Neural progenitor cell (in vitro differentiated cells): ENCODE measurements at regions not wholly inside any gene's neighbourhood (a gene's known extent, or its start where the extent isn't known, plus 50 kb on each side); places are given as distances from the start of the nearest gene placed in this dataset.

Experiments used
- DNase-seq: peaks from one replicate; pipeline ENCODE4 v3.0.0-alpha.2; 2016; ENCODE audit warnings: low spot score
- H2AFZ ChIP-seq: fragments of 200-600 bp; sonication (generic); replicated peaks from 2 replicates; pipeline ENCODE4 v1.6.1; 2016; ENCODE audit warnings: antibody characterized with exemption
- H3F3A ChIP-seq: fragments of 200-600 bp; sonication (generic); 2 replicates; pipeline ENCODE4 v1.6.1; 2016; ENCODE audit warnings: antibody characterized with exemption, low read depth
- H3K27ac ChIP-seq: fragments of 200-600 bp; sonication (generic); 2 replicates; pipeline ENCODE4 v1.5.1; 2016; ENCODE audit warnings: mild to moderate bottlenecking
- H3K27me3 ChIP-seq: fragments of 200-600 bp; sonication (generic); 2 replicates; pipeline ENCODE4 v1.6.1; 2016; ENCODE audit warnings: mild to moderate bottlenecking, moderate library complexity
- H3K36me3 ChIP-seq: fragments of 200-600 bp; sonication (generic); 2 replicates; pipeline ENCODE4 v1.5.1; 2016
- H3K4me1 ChIP-seq: fragments of 200-600 bp; sonication (generic); 2 replicates; pipeline ENCODE4 v1.6.1; 2016; ENCODE audit warnings: mixed run types
- H3K4me2 ChIP-seq: fragments of 200-600 bp; sonication (generic); 2 replicates; pipeline ENCODE4 v1.6.1; 2016
- H3K4me3 ChIP-seq: fragments of 200-600 bp; sonication (generic); 2 replicates; pipeline ENCODE4 v1.5.1; 2016
- H3K79me2 ChIP-seq: fragments of 200-600 bp; sonication (generic); 2 replicates; pipeline ENCODE4 v1.6.1; 2016; ENCODE audit warnings: low read depth
- H3K9ac ChIP-seq: fragments of 200-600 bp; sonication (generic); 2 replicates; pipeline ENCODE4 v1.6.1; 2016
- H3K9me3 ChIP-seq: fragments of 200-600 bp; sonication (generic); 2 replicates; pipeline ENCODE4 v1.5.1; 2016; ENCODE audit warnings: low read depth
- H4K20me1 ChIP-seq: fragments of 200-600 bp; sonication (generic); 2 replicates; pipeline ENCODE4 v1.6.1; 2016; ENCODE audit warnings: low read depth
- H3K27ac Mint-ChIP-seq: 3 replicates; pipeline ENCODE4 v1.8.0; 2021; ENCODE audit warnings: mixed read lengths
- H3K27me3 Mint-ChIP-seq: 2 replicates; pipeline ENCODE4 v1.8.0; 2022; ENCODE audit warnings: low read depth, mild to moderate bottlenecking, inconsistent platforms, moderate library complexity, mixed read lengths; ENCODE audit not compliant: insufficient read depth
- H3K36me3 Mint-ChIP-seq: 3 replicates; pipeline ENCODE4 v1.8.0; 2021; ENCODE audit warnings: mixed read lengths
- H3K4me1 Mint-ChIP-seq: 3 replicates; pipeline ENCODE4 v1.8.0; 2021; ENCODE audit warnings: mixed read lengths
- H3K4me3 Mint-ChIP-seq: 3 replicates; pipeline ENCODE4 v1.8.0; 2021; ENCODE audit warnings: mild to moderate bottlenecking, moderate library complexity, mixed read lengths
- H3K9me3 Mint-ChIP-seq: 3 replicates; pipeline ENCODE4 v1.8.0; 2020; ENCODE audit warnings: mixed read lengths
- EZH2 ChIP-seq: fragments of 200-600 bp; sonication (generic); IDR thresholded peaks from 2 replicates; pipeline ENCODE4 v1.6.1; 2017; ENCODE audit warnings: antibody characterized with exemption, mild to moderate bottlenecking, moderate library complexity
- EZH2phosphoT487 ChIP-seq: fragments of 200-600 bp; sonication (generic); IDR thresholded peaks from 2 replicates; pipeline ENCODE4 v1.6.1; 2017; ENCODE audit warnings: antibody characterized with exemption
- TF ChIP-seq, protein P1 (sequence below): fragments of 200-600 bp; sonication (generic); IDR thresholded peaks from 2 replicates; pipeline ENCODE4 v1.5.1; 2017; ENCODE audit warnings: antibody characterized with exemption, mild to moderate bottlenecking

DNA sequence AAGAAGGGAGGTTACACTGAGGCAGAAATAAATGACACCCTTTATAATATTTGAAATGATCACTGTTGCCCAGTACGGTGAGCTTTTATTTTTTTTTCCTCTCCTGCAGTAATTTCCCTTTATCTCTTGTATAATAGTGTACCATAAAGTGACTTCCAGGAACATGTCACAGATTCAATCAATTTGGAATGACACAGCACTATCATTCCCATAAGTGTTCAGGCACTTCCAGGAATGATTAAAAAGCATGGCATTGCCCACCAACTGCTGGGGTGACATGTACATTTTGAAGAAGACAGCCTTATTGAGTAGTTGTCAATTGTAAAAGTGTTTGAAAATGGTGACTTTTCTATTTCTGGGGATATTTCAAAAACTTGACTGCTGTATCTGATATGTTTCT is 1700.9 kb upstream of the NUDT12 start:
- TF ChIP-seq, protein P1, sequence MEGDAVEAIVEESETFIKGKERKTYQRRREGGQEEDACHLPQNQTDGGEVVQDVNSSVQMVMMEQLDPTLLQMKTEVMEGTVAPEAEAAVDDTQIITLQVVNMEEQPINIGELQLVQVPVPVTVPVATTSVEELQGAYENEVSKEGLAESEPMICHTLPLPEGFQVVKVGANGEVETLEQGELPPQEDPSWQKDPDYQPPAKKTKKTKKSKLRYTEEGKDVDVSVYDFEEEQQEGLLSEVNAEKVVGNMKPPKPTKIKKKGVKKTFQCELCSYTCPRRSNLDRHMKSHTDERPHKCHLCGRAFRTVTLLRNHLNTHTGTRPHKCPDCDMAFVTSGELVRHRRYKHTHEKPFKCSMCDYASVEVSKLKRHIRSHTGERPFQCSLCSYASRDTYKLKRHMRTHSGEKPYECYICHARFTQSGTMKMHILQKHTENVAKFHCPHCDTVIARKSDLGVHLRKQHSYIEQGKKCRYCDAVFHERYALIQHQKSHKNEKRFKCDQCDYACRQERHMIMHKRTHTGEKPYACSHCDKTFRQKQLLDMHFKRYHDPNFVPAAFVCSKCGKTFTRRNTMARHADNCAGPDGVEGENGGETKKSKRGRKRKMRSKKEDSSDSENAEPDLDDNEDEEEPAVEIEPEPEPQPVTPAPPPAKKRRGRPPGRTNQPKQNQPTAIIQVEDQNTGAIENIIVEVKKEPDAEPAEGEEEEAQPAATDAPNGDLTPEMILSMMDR = no peak
- TF ChIP-seq EZH2phosphoT487 (no peak), EZH2 (no peak)
- no peaks in the 10 kb centered on the region for H3K36me3 ChIP-seq
- H3K4me1 Mint-ChIP-seq = no peaks in the 10 kb centered on the region

DNA sequence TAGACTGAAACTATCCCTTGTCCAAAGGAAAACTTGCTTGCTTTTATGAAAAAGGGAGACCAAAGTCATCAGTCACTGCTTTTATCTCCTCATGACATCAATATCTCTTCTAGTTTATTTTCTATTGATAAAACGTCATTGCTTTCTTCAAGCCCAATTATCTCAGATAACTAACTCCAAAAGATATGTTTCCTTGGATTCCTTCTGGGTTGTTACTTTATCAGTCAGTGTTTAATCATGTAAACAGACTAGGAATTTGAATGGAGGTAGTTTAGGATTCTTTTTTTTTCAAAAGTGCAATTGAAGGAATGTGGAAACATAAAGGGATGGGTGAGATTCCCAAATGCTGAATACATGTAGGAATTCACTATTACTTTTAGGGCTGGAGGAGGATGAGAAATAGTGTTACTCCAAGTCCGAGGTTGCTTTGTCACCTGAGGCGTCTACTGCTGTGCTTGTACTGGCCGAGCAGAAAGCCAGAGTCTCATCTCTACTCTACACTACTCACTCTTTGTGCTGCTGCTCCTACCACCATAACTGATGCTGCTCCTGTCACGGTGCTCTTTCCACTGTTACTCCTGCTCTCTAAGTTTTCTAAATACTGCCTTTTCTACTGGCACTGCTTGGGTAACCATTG is 1697.1 kb upstream of the NUDT12 start:
- Mint-ChIP-seq H3K36me3 (no peaks in the 10 kb centered on the region), H3K27ac (no peak overlapping the region), H3K4me1 (no peaks in the 10 kb centered on the region), H3K27me3 (no peaks in the 10 kb centered on the region), H3K9me3 (no peaks in the 10 kb centered on the region), H3K4me3 (no peak overlapping the region)
- H3K4me1 ChIP-seq = no peaks in the 10 kb centered on the region
- TF ChIP-seq EZH2 = no peak
- TF ChIP-seq, protein P1 = no peak
- no peaks in the 10 kb centered on the region for H3K27me3 ChIP-seq
- no peak overlapping the region for H3K9ac ChIP-seq
- H3K9me3 ChIP-seq = no peaks in the 10 kb centered on the region
- no peaks in the 10 kb centered on the region for H4K20me1 ChIP-seq
- H3F3A ChIP-seq = no peaks in the 10 kb centered on the region
- H3K27ac ChIP-seq = no peak overlapping the region
- H3K36me3 ChIP-seq = no peaks in the 10 kb centered on the region
- no peak overlapping the region for H2AFZ ChIP-seq
- H3K4me3 ChIP-seq = no peak overlapping the region
- DNase-seq = no peak
- no peak overlapping the region for H3K4me2 ChIP-seq
- no peaks in the 10 kb centered on the region for H3K79me2 ChIP-seq

More for the DNA sequence above, 1700.9 kb upstream of the NUDT12 start:
- no peak overlapping the region for H3K4me2 ChIP-seq
- Mint-ChIP-seq H3K27ac (no peak overlapping the region), H3K36me3 (no peaks in the 10 kb centered on the region), H3K4me3 (no peak overlapping the region), H3K27me3 (no peaks in the 10 kb centered on the region), H3K9me3 (no peaks in the 10 kb centered on the region)
- no peaks in the 10 kb centered on the region for H3K79me2 ChIP-seq
- H3K9ac ChIP-seq = no peak overlapping the region
- H3K27me3 ChIP-seq = no peaks in the 10 kb centered on the region
- H3F3A ChIP-seq = no peaks in the 10 kb centered on the region
- no peaks in the 10 kb centered on the region for H3K9me3 ChIP-seq
- no peak overlapping the region for H3K27ac ChIP-seq
- H2AFZ ChIP-seq = no peak overlapping the region
- no peaks in the 10 kb centered on the region for H4K20me1 ChIP-seq
- no peaks in the 10 kb centered on the region for H3K4me1 ChIP-seq
- DNase-seq = no peak
- H3K4me3 ChIP-seq = no peak overlapping the region

DNA sequence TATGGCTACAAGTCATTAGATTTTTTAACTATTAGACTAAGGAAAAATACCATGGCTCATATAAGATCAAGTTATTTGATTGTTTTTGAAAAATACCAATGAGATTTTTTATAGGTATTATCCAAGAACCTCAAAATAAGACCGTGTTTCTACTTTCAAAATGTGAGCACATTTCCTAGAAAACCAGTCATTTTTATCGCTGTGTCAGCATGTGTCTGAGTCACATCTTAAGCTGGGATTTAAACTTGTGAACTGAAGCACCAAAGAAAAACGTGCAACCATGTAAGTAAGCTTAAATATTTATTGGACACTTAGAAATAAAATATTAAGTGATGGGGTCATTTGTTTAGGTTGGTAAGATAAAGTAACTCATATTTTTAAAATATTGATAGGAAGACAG is 1676.0 kb upstream of the NUDT12 start:
- Histone ChIP-seq H3K27me3 (no peaks in the 10 kb centered on the region), H4K20me1 (no peaks in the 10 kb centered on the region), H3F3A (no peaks in the 10 kb centered on the region), H3K27ac (no peak overlapping the region), H3K4me1 (no peaks in the 10 kb centered on the region), H3K36me3 (no peaks in the 10 kb centered on the region), H2AFZ (no peak overlapping the region), H3K4me2 (no peak overlapping the region), H3K9ac (no peak overlapping the region), H3K4me3 (no peak overlapping the region), H3K79me2 (no peaks in the 10 kb centered on the region), H3K9me3 (no peaks in the 10 kb centered on the region)
- Mint-ChIP-seq H3K27me3 (no peaks in the 10 kb centered on the region), H3K36me3 (no peaks in the 10 kb centered on the region), H3K4me1 (no peaks in the 10 kb centered on the region), H3K4me3 (no peak overlapping the region), H3K27ac (no peak overlapping the region), H3K9me3 (no peaks in the 10 kb centered on the region)
- no peak for DNase-seq
- TF ChIP-seq EZH2 (no peak), EZH2phosphoT487 (no peak)
- TF ChIP-seq, protein P1 = no peak
